Mesenchymal stem cell (in vitro differentiated cells and primary cell): ENCODE measurements at regions not wholly inside any gene's neighbourhood (a gene's known extent, or its start where the extent isn't known, plus 50 kb on each side); places are given as distances from the start of the nearest gene placed in this dataset.

Experiments used
- DNase-seq: peaks from one replicate; pipeline ENCODE4 v3.0.0-alpha.2; 2013
- H2AFZ ChIP-seq: one replicate; pipeline ENCODE4 v1.6.1; 2013; ENCODE audit warnings: low read depth, mild to moderate bottlenecking, control low read depth, inconsistent platforms, low read length, moderate library complexity
- H2AK5ac ChIP-seq: 2 replicates; pipeline ENCODE4 v1.6.1; 2013; ENCODE audit warnings: low read length, moderate library complexity, mild to moderate bottlenecking, inconsistent platforms; ENCODE audit not compliant: severe bottlenecking
- H2BK120ac ChIP-seq: one replicate; pipeline ENCODE4 v1.6.1; 2013; ENCODE audit warnings: low read depth, mild to moderate bottlenecking, inconsistent platforms, low read length, moderate library complexity
- H2BK12ac ChIP-seq, 2 experiments: one replicate each; pipeline ENCODE4 v1.6.1; 2013; ENCODE audit warnings: inconsistent platforms in 2 of 2, low read length in 2 of 2, mild to moderate bottlenecking in 2 of 2, moderate library complexity in 2 of 2, control low read depth in 1 of 2
- H2BK15ac ChIP-seq: one replicate; pipeline ENCODE4 v1.6.1; 2013; ENCODE audit warnings: mild to moderate bottlenecking, low read depth, inconsistent platforms; ENCODE audit not compliant: poor library complexity, severe bottlenecking
- H2BK5ac ChIP-seq: 2 replicates; pipeline ENCODE4 v1.6.1; 2013; ENCODE audit warnings: low read depth, mild to moderate bottlenecking, low read length, control low read depth, inconsistent platforms; ENCODE audit not compliant: poor library complexity, severe bottlenecking
- H3K14ac ChIP-seq, 2 experiments: one replicate each; pipeline ENCODE4 v1.6.1; 2013; ENCODE audit warnings: inconsistent platforms in 2 of 2, low read length in 2 of 2, control low read depth in 1 of 2, mild to moderate bottlenecking in 1 of 2, moderate library complexity in 1 of 2
- H3K18ac ChIP-seq, 2 experiments: one replicate each; pipeline ENCODE4 v1.6.1; 2013; ENCODE audit warnings: inconsistent platforms in 2 of 2, low read length in 2 of 2, control low read depth in 1 of 2, low read depth in 1 of 2, mild to moderate bottlenecking in 1 of 2
- H3K23ac ChIP-seq, 2 experiments: one replicate each; pipeline ENCODE4 v1.6.1; 2013; ENCODE audit warnings: inconsistent platforms in 2 of 2, low read length in 2 of 2, mild to moderate bottlenecking in 2 of 2, moderate library complexity in 2 of 2, control low read depth in 1 of 2
- H3K27ac ChIP-seq: 2 replicates; pipeline ENCODE4 v1.5.1; 2013; ENCODE audit warnings: mild to moderate bottlenecking, moderate library complexity, low read length, control low read depth, inconsistent platforms; ENCODE audit not compliant: poor library complexity, severe bottlenecking
- H3K27me3 ChIP-seq, 2 experiments: 2 replicates each; pipeline versions ENCODE4 v1.6.1 to v1.7.0; 2013; ENCODE audit warnings: low read length in 2 of 2, mild to moderate bottlenecking in 2 of 2, moderate library complexity in 2 of 2, control low read depth in 1 of 2, inconsistent platforms in 1 of 2; ENCODE audit not compliant: control insufficient read depth in 1 of 2, insufficient read depth in 1 of 2
- H3K36me3 ChIP-seq, 2 experiments: 2 replicates each; pipeline versions ENCODE4 v1.6.1 to v1.7.0; 2013; ENCODE audit warnings: low read length in 2 of 2, control low read depth in 1 of 2, inconsistent platforms in 1 of 2, low read depth in 1 of 2, mild to moderate bottlenecking in 1 of 2; ENCODE audit not compliant: insufficient read depth in 2 of 2, control insufficient read depth in 1 of 2
- H3K4ac ChIP-seq, 2 experiments: one replicate each; pipeline ENCODE4 v1.6.1; 2013; ENCODE audit warnings: inconsistent platforms in 2 of 2, low read length in 2 of 2, mild to moderate bottlenecking in 2 of 2, moderate library complexity in 2 of 2, control low read depth in 1 of 2, low read depth in 1 of 2
- H3K4me1 ChIP-seq: 2 replicates; pipeline ENCODE4 v1.6.1; 2013; ENCODE audit warnings: low read depth, low read length, control low read depth; ENCODE audit not compliant: control insufficient read depth, insufficient read depth
- H3K4me2 ChIP-seq: 2 replicates; pipeline ENCODE4 v1.6.1; 2013; ENCODE audit warnings: low read length, mild to moderate bottlenecking, inconsistent platforms; ENCODE audit not compliant: poor library complexity, severe bottlenecking
- H3K4me3 ChIP-seq, 2 experiments: 2 replicates each; pipeline versions ENCODE4 v1.5.1 to v1.7.0; 2013; ENCODE audit warnings: low read length in 2 of 2, mild to moderate bottlenecking in 2 of 2, control low read depth in 1 of 2, low read depth in 1 of 2; ENCODE audit not compliant: insufficient read depth in 1 of 2
- H3K79me1 ChIP-seq: replicated peaks from 2 replicates; pipeline ENCODE4 v1.6.1; 2013; ENCODE audit warnings: mild to moderate bottlenecking, control low read depth, low read length, inconsistent platforms; ENCODE audit not compliant: poor library complexity, severe bottlenecking
- H3K9ac ChIP-seq: 2 replicates; pipeline ENCODE4 v1.7.0; 2013; ENCODE audit warnings: mild to moderate bottlenecking, low read length, moderate library complexity
- H3K9me3 ChIP-seq: 2 replicates; pipeline ENCODE4 v1.7.0; 2013; ENCODE audit warnings: mild to moderate bottlenecking, low read length; ENCODE audit not compliant: control insufficient read depth
- H4K8ac ChIP-seq: one replicate; pipeline ENCODE4 v1.6.1; 2013; ENCODE audit warnings: inconsistent platforms, mild to moderate bottlenecking, low read length, moderate library complexity
- H4K91ac ChIP-seq: one replicate; pipeline ENCODE4 v1.6.1; 2013; ENCODE audit warnings: mild to moderate bottlenecking, low read length, inconsistent platforms
- WGBS: methylation state at CpG from one replicate; pipeline ENCODE4 v1.1.7; 2013; ENCODE audit warnings: mixed read lengths; 5-methylcytosine and 5-hydroxymethylcytosine counted together

GRCh38 chr11:70820311-70820710 lies 422.0 kb downstream of the CTTN start:
- no peak overlapping the region for H3K18ac ChIP-seq
- H3K27me3 ChIP-seq, result peaks cover 0 to 23% of the 10 kb centered on the region in 2 experiments
- H3K27ac ChIP-seq, result no peak overlapping the region
- H3K4me3 ChIP-seq, result no peak overlapping the region
- DNase-seq, result no peak
- H3K23ac ChIP-seq, result no peak overlapping the region
- no peak overlapping the region for H2AFZ ChIP-seq
- H3K4me2 ChIP-seq, result no peak overlapping the region
- no peaks in the 10 kb centered on the region for H3K79me1 ChIP-seq
- no peak overlapping the region for H2BK120ac ChIP-seq
- no peak overlapping the region for H2BK15ac ChIP-seq
- no peak overlapping the region for H2BK5ac ChIP-seq
- H3K9ac ChIP-seq, result no peak overlapping the region
- H3K36me3 ChIP-seq, result peaks cover 0 to 13% of the 10 kb centered on the region in 2 experiments
- H2BK12ac ChIP-seq, result no peak overlapping the region
- H3K4ac ChIP-seq, result no peak overlapping the region
- H3K9me3 ChIP-seq, result no peaks in the 10 kb centered on the region
- H3K14ac ChIP-seq, result no peak overlapping the region
- 98% methylated on average over 35 of the region's 35 CpGs for WGBS
- H4K91ac ChIP-seq, result no peak overlapping the region
- H3K4me1 ChIP-seq, result peaks cover 1% of the 10 kb centered on the region
- H4K8ac ChIP-seq, result no peak overlapping the region
- no peak overlapping the region for H2AK5ac ChIP-seq

- Histone ChIP-seq H3K4me3 (no peak overlapping the region), H3K9ac (no peak overlapping the region), H3K79me1 (no peaks in the 10 kb centered on the region), H3K14ac (no peak overlapping the region), H2AK5ac (no peak overlapping the region), H3K9me3 (no peaks in the 10 kb centered on the region), H4K8ac (no peak overlapping the region), H2BK120ac (no peak overlapping the region), H2BK12ac (no peak overlapping the region), H3K27me3 (peaks cover 0 to 27% of the 10 kb centered on the region in 2 experiments), H3K4me1 (no peaks in the 10 kb centered on the region), H3K4me2 (no peak overlapping the region), H3K4ac (no peak overlapping the region), H3K23ac (no peak overlapping the region), H3K27ac (no peak overlapping the region), H2AFZ (no peak overlapping the region), H2BK15ac (no peak overlapping the region), H3K36me3 (peaks cover 0 to 11% of the 10 kb centered on the region in 2 experiments), H3K18ac (no peak overlapping the region), H4K91ac (no peak overlapping the region), H2BK5ac (no peak overlapping the region)
- DNase-seq, result no peak
- WGBS, result 94% methylated on average over 13 of the region's 14 CpGs
These were observed 422.4 kb downstream of the CTTN start for GRCh38 chr11:70820712-70821111.

- H3K36me3 ChIP-seq, result peaks cover 0 to 8% of the 10 kb centered on the region in 2 experiments
- no peak overlapping the region for H3K23ac ChIP-seq
- 86% methylated on average over 7 of the region's 7 CpGs for WGBS
- H2BK5ac ChIP-seq, result no peak overlapping the region
- no peak overlapping the region for H3K14ac ChIP-seq
- H2BK120ac ChIP-seq, result no peak overlapping the region
- no peaks in the 10 kb centered on the region for H3K9me3 ChIP-seq
- H3K4ac ChIP-seq, result no peak overlapping the region
- no peaks in the 10 kb centered on the region for H3K4me1 ChIP-seq
- H3K79me1 ChIP-seq, result no peaks in the 10 kb centered on the region
- H2AFZ ChIP-seq, result no peak overlapping the region
- no peak overlapping the region for H3K9ac ChIP-seq
- no peak for DNase-seq
- no peak overlapping the region for H4K91ac ChIP-seq
- peaks cover 0 to 48% of the 10 kb centered on the region in 2 experiments for H3K27me3 ChIP-seq
- H3K4me3 ChIP-seq, result no peak overlapping the region
- H2BK12ac ChIP-seq, result no peak overlapping the region
- H3K27ac ChIP-seq, result no peak overlapping the region
- H2BK15ac ChIP-seq, result no peak overlapping the region
- no peak overlapping the region for H4K8ac ChIP-seq
- H3K18ac ChIP-seq, result no peak overlapping the region
- H2AK5ac ChIP-seq, result no peak overlapping the region
- no peak overlapping the region for H3K4me2 ChIP-seq
These were observed 425.4 kb downstream of the CTTN start for GRCh38 chr11:70823771-70824170.

- H3K4ac ChIP-seq, result no peak overlapping the region
- H2BK15ac ChIP-seq, result no peak overlapping the region
- H2BK120ac ChIP-seq, result no peak overlapping the region
- H3K27me3 ChIP-seq, result peaks cover 0 to 43% of the 10 kb centered on the region in 2 experiments
- no peak overlapping the region for H3K4me2 ChIP-seq
- H3K36me3 ChIP-seq, result peaks cover 0 to 3% of the 10 kb centered on the region in 2 experiments
- H3K18ac ChIP-seq, result no peak overlapping the region
- no peak overlapping the region for H3K27ac ChIP-seq
- no peak overlapping the region for H2AK5ac ChIP-seq
- DNase-seq, result no peak
- H3K79me1 ChIP-seq, result no peaks in the 10 kb centered on the region
- H4K91ac ChIP-seq, result no peak overlapping the region
- H2BK5ac ChIP-seq, result no peak overlapping the region
- no peak overlapping the region for H3K9ac ChIP-seq
- H3K14ac ChIP-seq, result no peak overlapping the region
- no peak overlapping the region for H3K23ac ChIP-seq
- H3K9me3 ChIP-seq, result no peaks in the 10 kb centered on the region
- 74% methylated on average over 17 of the region's 17 CpGs for WGBS
- no peak overlapping the region for H2BK12ac ChIP-seq
- H2AFZ ChIP-seq, result no peak overlapping the region
- no peak overlapping the region for H4K8ac ChIP-seq
- peak overlapping the region in 1 of 2 experiments; percentile 29 for H3K4me3 ChIP-seq
- H3K4me1 ChIP-seq, result no peaks in the 10 kb centered on the region
These were observed 426.4 kb downstream of the CTTN start for GRCh38 chr11:70824605-70825245.
